Adrenal gland (tissue), 5 donors: ENCODE measurements at regions not wholly inside any gene's neighbourhood (a gene's known extent, or its start where the extent isn't known, plus 50 kb on each side); places are given as distances from the start of the nearest gene placed in this dataset.

Source experiments
- CTCF ChIP-seq, 6 experiments: fragments of 450-650 bp in 4 of 6; fragments of 200-600 bp in 2 of 6; sonication (generic) in 1 of 6; IDR thresholded peaks; 1 replicate in 5 of 6; 2 replicates in 1 of 6; pipeline versions ENCODE4 v1.5.1 to v1.8.0; 2016 to 2021; ENCODE audit warnings: antibody characterized with exemption in 6 of 6, mild to moderate bottlenecking in 2 of 6, moderate library complexity in 1 of 6
- POLR2A ChIP-seq, 2 donors: fragments of 450-650 bp; IDR thresholded peaks; one replicate each; pipeline ENCODE4 v1.6.1; 2017; ENCODE audit warnings: antibody characterized with exemption in 2 of 2, mild to moderate bottlenecking in 2 of 2, moderate library complexity in 1 of 2
- donor health status: DM: no; HTN: no; CAD: no.

GRCh38 chr5:173736923-173737412, 120.5 kb upstream of the BOD1 start:
- TF ChIP-seq CTCF (IDR thresholded peaks at IDR 0.05) (no peak), POLR2A (IDR thresholded peaks at IDR 0.05) (no peak)
